GM04504 (cell line): ENCODE measurements at regions not wholly inside any gene's neighbourhood (a gene's known extent, or its start where the extent isn't known, plus 50 kb on each side); places are given as distances from the start of the nearest gene placed in this dataset.
"Not testable (repeated sequence)": the region's sequence is repeated elsewhere in the genome, so short reads cannot be mapped to it uniquely, and the experiment has no call there.

Experiments used
- DNase-seq: peaks from one replicate; pipeline ENCODE4 v3.0.0-alpha.2; 2012; ENCODE audit warnings: low read depth

GRCh38 chr15:62644216-62644888 lies 398.2 kb upstream of the TPM1 start:
- no peak for DNase-seq

GRCh38 chr15:62644889-62645742 lies 397.4 kb upstream of the TPM1 start:
- DNase-seq = no peak

- peak; percentile 78 for DNase-seq
Measured at GRCh38 chr15:62647202-62647842, 395.2 kb upstream of the TPM1 start.

- no peak for DNase-seq
Measured at GRCh38 chr15:62647843-62648505, 394.6 kb upstream of the TPM1 start.

- DNase-seq = no peak
Measured at GRCh38 chr15:62648954-62649353, 393.6 kb upstream of the TPM1 start.

GRCh38 chr15:62649793-62650420 lies 392.6 kb upstream of the TPM1 start:
- no peak for DNase-seq

GRCh38 chr15:62653122-62653521 lies 389.4 kb upstream of the TPM1 start:
- no peak for DNase-seq

GRCh38 chr15:62656071-62656470 lies 386.5 kb upstream of the TPM1 start:
- DNase-seq = no peak

GRCh38 chr15:62657501-62657900 lies 385.0 kb upstream of the TPM1 start:
- not testable (repeated sequence) for DNase-seq

- DNase-seq = no peak
Measured at GRCh38 chr15:62658498-62658897, 384.0 kb upstream of the TPM1 start.

- DNase-seq = no peak
Measured at GRCh38 chr15:62663547-62663946, 379.0 kb upstream of the TPM1 start.

GRCh38 chr15:62665449-62665848 lies 377.1 kb upstream of the TPM1 start:
- DNase-seq = no peak

GRCh38 chr15:62666046-62666445 lies 376.5 kb upstream of the TPM1 start:
- no peak for DNase-seq

GRCh38 chr15:62672268-62672667 lies 370.3 kb upstream of the TPM1 start:
- DNase-seq = peak; percentile 54

GRCh38 chr15:62676891-62677290 lies 365.7 kb upstream of the TPM1 start:
- no peak for DNase-seq

GRCh38 chr15:62681939-62682896 lies 360.3 kb upstream of the TPM1 start:
- no peak for DNase-seq

GRCh38 chr15:62683192-62683591 lies 359.4 kb upstream of the TPM1 start:
- not testable (repeated sequence) for DNase-seq

GRCh38 chr15:62684123-62684808 lies 358.3 kb upstream of the TPM1 start:
- no peak for DNase-seq

GRCh38 chr15:62691008-62691407 lies 351.5 kb upstream of the TPM1 start:
- DNase-seq = no peak

GRCh38 chr15:62697636-62698035 lies 344.9 kb upstream of the TPM1 start:
- no peak for DNase-seq
